Activated T-cell treated with anti-CD3 and anti-CD28 coated beads, Interleukin-2, amount 50 U/mL, for 48 hours (primary cell): ENCODE measurements at regions not wholly inside any gene's neighbourhood (a gene's known extent, or its start where the extent isn't known, plus 50 kb on each side); places are given as distances from the start of the nearest gene placed in this dataset.
"Not testable (repeated sequence)": the region's sequence is repeated elsewhere in the genome, so short reads cannot be mapped to it uniquely, and the experiment has no call there.

Source experiments
- DNase-seq, 2 experiments: peaks; one replicate each; pipeline ENCODE4 v3.0.0-alpha.2; 2020

GRCh38 chr1:195909061-195909460, 699.2 kb downstream of the KCNT2 start:
- DNase-seq, result no peak

- no peak for DNase-seq
Measured at GRCh38 chr1:195908121-195908520, 700.1 kb downstream of the KCNT2 start.

- no peak for DNase-seq
Measured at GRCh38 chr1:195903203-195903602, 705.0 kb downstream of the KCNT2 start.

- DNase-seq, result no peak
Measured at GRCh38 chr1:195902779-195903178, 705.5 kb downstream of the KCNT2 start.

- no peak for DNase-seq
Measured at GRCh38 chr1:195899762-195900352, 708.4 kb downstream of the KCNT2 start.

- no peak for DNase-seq
Measured at GRCh38 chr1:195898924-195899323, 709.3 kb downstream of the KCNT2 start.

- DNase-seq, result no peak
Measured at GRCh38 chr1:195898373-195898772, 709.9 kb downstream of the KCNT2 start.

- DNase-seq, result no peak
Measured at GRCh38 chr1:195897076-195897475, 711.2 kb downstream of the KCNT2 start.

- no peak for DNase-seq
Measured at GRCh38 chr1:195894411-195894810, 713.8 kb downstream of the KCNT2 start.

- no peak for DNase-seq
Measured at GRCh38 chr1:195886000-195886399, 722.2 kb downstream of the KCNT2 start.

GRCh38 chr1:195878478-195878877, 729.8 kb downstream of the KCNT2 start:
- no peak for DNase-seq

GRCh38 chr1:195876792-195877191, 731.4 kb downstream of the KCNT2 start:
- DNase-seq, result no peak

GRCh38 chr1:195872376-195872775, 735.9 kb downstream of the KCNT2 start:
- DNase-seq, result no peak

- DNase-seq, result no peak
Measured at GRCh38 chr1:195867638-195868037, 740.6 kb downstream of the KCNT2 start.

- no peak for DNase-seq
Measured at GRCh38 chr1:195866781-195867222, 741.4 kb downstream of the KCNT2 start.

GRCh38 chr1:195866091-195866780, 742.0 kb downstream of the KCNT2 start:
- no peak for DNase-seq

GRCh38 chr1:195851804-195852203, 756.4 kb downstream of the KCNT2 start:
- DNase-seq, result no peak

- no peak for DNase-seq
Measured at GRCh38 chr1:195851016-195851601, 757.1 kb downstream of the KCNT2 start.

- no peak for DNase-seq
Measured at GRCh38 chr1:195849180-195849579, 759.1 kb downstream of the KCNT2 start.

- not testable (repeated sequence) for DNase-seq
Measured at GRCh38 chr1:195847957-195848875, 760.0 kb downstream of the KCNT2 start.

GRCh38 chr1:195831789-195832188, 776.5 kb downstream of the KCNT2 start:
- DNase-seq, result no peak

- no peak for DNase-seq
Measured at GRCh38 chr1:195828325-195828724, 779.9 kb downstream of the KCNT2 start.

- DNase-seq, result no peak
Measured at GRCh38 chr1:195820925-195821324, 787.3 kb downstream of the KCNT2 start.
